SK-N-SH treated with all-trans-retinoic acid at 6 μM for 48 hours (cell line): ENCODE measurements at regions not wholly inside any gene's neighbourhood (a gene's known extent, or its start where the extent isn't known, plus 50 kb on each side); places are given as distances from the start of the nearest gene placed in this dataset.

ENCODE experiments used
- ARNTL ChIP-seq: fragments of 450-650 bp; formaldehyde crosslinking; IDR thresholded peaks from 2 replicates; pipeline ENCODE4 v1.5.0; 2020; ENCODE audit warnings: low read depth, mild to moderate bottlenecking, moderate library complexity, borderline replicate concordance
- CREB5 ChIP-seq: fragments of 250-450 bp; sonication (Bioruptor Pico); IDR thresholded peaks from 2 replicates; pipeline ENCODE4 v1.5.1; 2020; ENCODE audit warnings: low read depth, mild to moderate bottlenecking, moderate library complexity
- CSDC2 ChIP-seq: fragments of 250-450 bp; sonication (Bioruptor Pico); IDR thresholded peaks from 2 replicates; pipeline ENCODE4 v1.5.0; 2020; ENCODE audit warnings: mild to moderate bottlenecking, moderate library complexity
- ESRRG ChIP-seq: fragments of 250-450 bp; sonication (Bioruptor Pico); IDR thresholded peaks from 2 replicates; pipeline ENCODE4 v1.6.1; 2021; ENCODE audit warnings: mild to moderate bottlenecking
- PATZ1 ChIP-seq: fragments of 250-450 bp; sonication (Bioruptor Pico); IDR thresholded peaks from 2 replicates; pipeline ENCODE4 v1.8.0; 2020; ENCODE audit warnings: mild to moderate bottlenecking, moderate library complexity, borderline replicate concordance
- RARB ChIP-seq: fragments of 250-450 bp; sonication (Bioruptor Pico); IDR thresholded peaks from 2 replicates; pipeline ENCODE4 v1.8.0; 2021; ENCODE audit warnings: mild to moderate bottlenecking, moderate library complexity
- TOX ChIP-seq: fragments of 250-450 bp; sonication (Bioruptor Pico); IDR thresholded peaks from 2 replicates; pipeline ENCODE4 v1.8.0; 2021; ENCODE audit warnings: mild to moderate bottlenecking, moderate library complexity, borderline replicate concordance
- ZFP30 ChIP-seq: fragments of 450-650 bp; formaldehyde crosslinking; IDR thresholded peaks from 2 replicates; pipeline ENCODE4 v1.5.0; 2022; ENCODE audit warnings: mild to moderate bottlenecking, moderate library complexity
- ZNF8 ChIP-seq: fragments of 450-650 bp; formaldehyde crosslinking; IDR thresholded peaks from 2 replicates; pipeline ENCODE4 v1.5.0; 2020; ENCODE audit warnings: mild to moderate bottlenecking, moderate library complexity

- TF ChIP-seq PATZ1 (CRISPR knock-in tag) (no peak), ZFP30 (CRISPR knock-in tag) (no peak), ARNTL (CRISPR knock-in tag) (no peak), ZNF8 (CRISPR knock-in tag) (no peak), CSDC2 (CRISPR knock-in tag) (no peak), TOX (no peak), CREB5 (CRISPR knock-in tag) (no peak), RARB (CRISPR knock-in tag) (no peak), ESRRG (no peak)
Measured at GRCh38 chr3:79926522-79926921, 158.7 kb upstream of the ROBO1 start.
